ENCODE measurements at regions not wholly inside any gene's neighbourhood (a gene's known extent, or its start where the extent isn't known, plus 50 kb on each side); places are given as distances from the start of the nearest gene placed in this dataset.
"Not testable (repeated sequence)": the region's sequence is repeated elsewhere in the genome, so short reads cannot be mapped to it uniquely, and the experiment has no call there.

- DNase-seq = no peak
These were observed 817.8 kb upstream of the NECTIN3 start for GRCh38 chr3:110253794-110254193.

GRCh38 chr3:110254591-110254990 is 817.0 kb upstream of the NECTIN3 start:
- no peak for DNase-seq

- no peak for DNase-seq
These were observed 810.5 kb upstream of the NECTIN3 start for GRCh38 chr3:110261141-110261540.

- no peak for DNase-seq
These were observed 808.7 kb upstream of the NECTIN3 start for GRCh38 chr3:110262896-110263295.

DNA sequence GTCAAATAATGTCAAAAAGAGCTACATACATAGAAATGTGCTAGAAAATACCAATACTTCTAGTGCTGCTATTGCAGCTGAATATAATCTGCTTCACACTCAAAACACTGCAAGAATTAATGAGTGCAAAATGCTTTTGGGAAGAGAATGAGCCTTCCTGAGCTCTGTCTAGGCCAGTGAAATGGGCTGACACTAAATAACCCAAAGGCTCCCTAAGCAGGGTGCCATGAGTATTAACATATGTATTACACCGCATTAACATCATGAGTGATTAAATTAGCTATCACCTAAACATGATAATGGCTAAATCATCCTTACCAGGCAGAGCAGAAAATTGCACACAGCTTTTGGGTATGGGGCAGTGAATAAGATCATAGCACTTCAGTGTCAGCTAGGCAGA is 806.3 kb upstream of the NECTIN3 start:
- no peak for DNase-seq

DNA sequence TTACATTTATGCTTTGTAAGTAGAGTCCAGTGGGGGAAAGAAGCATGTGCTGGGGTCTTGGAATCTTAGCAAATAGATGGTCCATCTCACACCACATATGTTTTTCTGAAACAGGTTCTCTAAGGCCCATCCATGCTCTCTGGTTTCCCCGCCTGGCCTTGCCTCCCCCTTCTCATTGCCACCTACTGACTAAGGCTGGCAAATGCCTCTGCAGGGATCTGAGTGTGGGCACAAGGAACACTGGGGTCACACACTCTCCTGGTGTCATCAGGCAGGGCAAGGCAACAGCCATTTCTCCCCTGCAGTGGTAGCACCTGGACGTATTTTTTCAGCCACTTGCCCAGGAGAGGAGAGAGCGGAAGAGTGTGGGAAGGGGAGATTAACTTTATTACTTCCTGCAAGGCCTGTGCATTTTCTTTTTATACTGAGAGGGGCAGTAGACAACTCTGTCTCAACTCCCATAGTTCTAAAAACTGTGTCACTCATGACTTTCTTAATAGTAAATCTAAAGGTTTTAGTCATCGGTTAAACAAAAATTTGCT is 804.2 kb upstream of the NECTIN3 start:
- no peak for DNase-seq

DNA sequence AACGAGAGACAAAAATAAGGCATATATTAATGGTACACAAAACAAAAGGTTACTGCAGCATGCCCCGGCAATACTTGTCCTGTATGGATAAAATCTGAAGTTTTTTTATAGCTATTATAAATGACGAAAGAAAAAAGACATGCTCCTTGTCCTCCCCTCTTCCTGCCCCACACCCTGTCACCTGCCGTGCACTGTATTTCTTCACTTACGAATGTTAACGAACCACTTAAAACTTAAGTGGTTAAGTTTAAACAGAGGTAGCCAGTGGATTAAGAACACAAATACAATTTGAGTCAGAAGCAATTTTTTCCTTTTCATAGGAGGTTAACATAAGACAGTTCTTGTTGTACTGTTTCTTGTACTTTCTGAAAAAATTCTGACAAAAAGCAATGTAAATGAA is 799.1 kb upstream of the NECTIN3 start:
- DNase-seq = no peak

DNA sequence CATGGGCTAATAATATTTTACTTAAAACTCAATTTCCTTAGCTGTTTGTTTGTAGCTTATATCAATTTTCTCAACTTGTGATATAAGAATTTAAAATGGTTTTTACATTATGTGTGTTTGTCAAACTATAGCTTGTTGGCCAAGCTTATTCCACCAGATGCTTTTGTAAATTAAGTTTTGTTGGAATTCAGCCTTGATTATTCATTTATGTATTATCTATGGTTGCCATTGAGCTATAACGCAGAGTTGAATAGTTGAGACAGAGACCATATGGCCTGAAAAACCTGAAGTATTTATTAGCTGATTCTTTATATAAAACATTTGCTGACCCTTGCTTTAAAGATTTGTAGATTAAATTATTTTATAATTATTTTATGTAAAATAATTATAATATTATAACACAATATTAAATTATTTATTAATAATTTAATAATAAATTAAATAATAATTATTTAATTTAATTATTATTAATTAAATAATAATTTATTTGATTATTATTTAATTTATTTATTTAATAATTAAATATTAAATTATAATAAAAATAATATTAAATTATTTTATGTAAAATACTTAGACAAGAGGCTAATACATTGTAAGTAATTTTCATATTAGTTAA is 779.6 kb upstream of the NECTIN3 start:
- DNase-seq = no peak

DNA sequence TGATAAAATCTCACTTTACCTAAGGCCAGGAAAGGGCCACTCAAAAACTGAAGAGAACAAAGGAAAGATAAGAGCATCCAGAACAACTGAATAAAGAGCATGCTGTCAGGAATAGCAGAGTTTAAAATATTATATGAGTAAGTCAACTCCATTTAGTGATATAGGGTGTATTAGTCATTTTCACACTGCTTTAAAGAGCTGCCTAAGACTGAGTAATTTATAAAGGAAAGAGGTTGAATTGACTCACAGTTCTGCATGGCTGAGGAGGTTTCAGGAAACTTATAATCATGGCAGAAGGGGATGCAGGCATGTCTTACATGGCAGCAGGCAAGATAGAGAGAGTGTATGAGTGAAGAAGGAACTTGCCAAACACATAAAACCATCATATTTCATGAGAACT is 778.0 kb upstream of the NECTIN3 start:
- DNase-seq = no peak

- no peak for DNase-seq
These were observed 774.7 kb upstream of the NECTIN3 start for GRCh38 chr3:110296885-110297284.

DNA sequence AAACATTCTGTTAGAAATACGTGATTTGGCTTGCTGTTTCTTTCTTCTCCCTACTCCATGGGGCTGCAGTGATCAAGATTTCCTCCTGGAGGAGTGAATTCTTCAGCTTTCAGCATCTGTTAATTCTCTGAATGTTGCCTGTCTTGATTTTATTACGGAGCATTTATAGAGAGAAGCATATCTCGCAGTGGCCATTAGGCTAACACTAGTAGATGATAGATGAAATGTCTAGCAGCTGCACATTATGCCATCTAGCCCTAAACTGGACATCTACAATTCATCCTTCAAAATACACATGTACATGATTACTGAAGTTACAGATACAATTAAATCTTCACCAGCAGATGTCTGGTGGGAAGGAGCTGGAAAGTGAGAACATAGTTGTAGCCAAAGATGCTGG is 769.8 kb upstream of the NECTIN3 start:
- no peak for DNase-seq

DNA sequence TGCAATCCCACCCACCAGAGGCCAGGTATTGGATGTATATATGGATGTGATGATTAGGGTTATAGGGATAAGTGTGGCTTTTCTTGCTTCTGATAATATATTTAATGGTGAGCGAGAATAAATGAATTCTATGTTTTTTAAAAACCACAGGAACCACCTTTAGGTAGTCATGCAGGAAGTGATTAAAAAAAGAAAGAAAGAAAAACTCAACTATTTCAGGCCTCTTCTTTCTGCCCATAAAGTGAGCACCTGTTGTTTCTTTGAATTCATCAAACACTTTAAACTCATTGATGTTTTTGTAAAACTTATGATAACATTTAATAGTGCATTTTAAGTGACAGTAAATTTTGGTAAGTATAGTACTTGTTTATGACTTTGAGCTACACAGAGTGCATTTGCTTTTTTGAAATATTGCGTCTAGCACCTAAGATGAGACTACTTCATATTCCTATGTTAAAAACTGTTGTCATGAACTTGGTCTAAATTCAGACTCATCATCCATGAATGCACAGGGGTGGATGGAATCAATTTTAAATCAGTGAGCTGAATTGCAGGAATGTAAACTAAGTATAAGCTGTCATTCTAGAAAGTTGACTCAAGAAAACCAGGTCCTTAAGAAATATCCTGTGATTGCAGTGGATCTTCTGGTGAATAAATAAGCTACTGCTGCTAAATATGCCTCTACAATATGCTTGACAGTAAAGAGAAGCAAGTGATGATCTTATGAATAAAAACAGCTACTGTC is 764.4 kb upstream of the NECTIN3 start:
- no peak for DNase-seq

DNA sequence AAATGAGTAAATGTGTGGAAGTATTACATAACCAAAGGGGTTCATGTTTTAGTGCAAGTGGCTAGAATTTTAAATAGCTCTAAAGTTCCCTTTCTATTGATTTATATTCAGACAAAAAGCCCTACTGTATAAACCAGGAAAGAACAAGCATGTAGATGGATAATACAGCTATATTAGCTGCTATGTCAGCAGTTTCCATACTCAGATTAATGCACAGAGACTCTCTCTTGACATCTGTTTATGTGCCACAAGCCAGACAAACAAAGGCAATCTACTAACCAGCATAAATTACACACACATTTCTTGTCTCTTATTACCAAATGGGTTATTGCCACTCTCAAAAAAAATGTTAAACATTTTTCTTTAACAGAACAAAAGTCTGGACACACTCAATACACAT is 760.1 kb upstream of the NECTIN3 start:
- no peak for DNase-seq

- DNase-seq = peak; percentile 36 to 73
These were observed 757.0 kb upstream of the NECTIN3 start for GRCh38 chr3:110314512-110315114.

- no peak for DNase-seq
These were observed 753.5 kb upstream of the NECTIN3 start for GRCh38 chr3:110318108-110318507.

GRCh38 chr3:110323349-110323748 is 748.3 kb upstream of the NECTIN3 start:
- DNase-seq = no peak

- no peak for DNase-seq
These were observed 747.4 kb upstream of the NECTIN3 start for GRCh38 chr3:110324171-110324705.

GRCh38 chr3:110327870-110328269 is 743.7 kb upstream of the NECTIN3 start:
- DNase-seq = no peak

- DNase-seq = not testable (repeated sequence)
These were observed 740.1 kb upstream of the NECTIN3 start for GRCh38 chr3:110331562-110331961.

DNA sequence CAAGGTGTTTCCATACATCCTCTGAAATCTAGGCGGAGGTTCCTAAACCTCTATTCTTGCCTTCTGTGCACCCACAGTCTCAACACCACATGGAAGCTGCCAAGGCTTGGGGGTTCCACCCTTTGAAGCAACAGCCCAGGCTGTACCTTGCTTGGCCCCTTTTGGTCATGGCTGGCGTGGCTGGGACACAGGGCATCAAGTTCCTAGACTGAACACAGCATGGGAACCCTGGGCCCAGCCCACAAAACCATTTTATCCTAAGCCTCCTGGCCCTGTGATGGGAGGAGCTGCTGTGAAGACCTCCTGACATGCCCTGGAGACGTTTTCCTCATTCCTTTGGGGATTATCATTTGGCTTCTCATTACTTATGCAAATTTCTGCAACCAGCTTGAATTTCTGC is 739.0 kb upstream of the NECTIN3 start:
- no peak for DNase-seq

GRCh38 chr3:110341047-110341446 is 730.6 kb upstream of the NECTIN3 start:
- no peak for DNase-seq

- DNase-seq = no peak
These were observed 728.2 kb upstream of the NECTIN3 start for GRCh38 chr3:110343376-110343775.

DNA sequence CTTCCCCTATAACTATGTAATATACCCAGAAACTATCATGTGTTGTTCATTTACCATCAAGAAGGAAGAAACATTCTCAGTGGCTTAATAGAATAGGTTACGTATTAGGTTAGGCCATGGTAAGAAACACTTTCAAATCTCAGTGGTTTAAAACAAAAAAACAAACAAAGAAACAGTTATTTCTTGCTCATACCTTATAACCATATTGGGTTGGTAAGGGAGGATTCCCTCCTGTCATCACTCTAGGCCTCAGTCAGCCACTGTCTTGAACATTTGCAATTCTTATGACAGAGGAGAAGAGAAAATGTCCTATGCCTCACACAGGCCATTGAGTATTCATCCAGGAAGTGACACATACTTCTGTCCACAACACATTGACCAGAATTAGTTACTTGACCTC is 727.7 kb upstream of the NECTIN3 start:
- no peak for DNase-seq

GRCh38 chr3:110344487-110344886 is 727.1 kb upstream of the NECTIN3 start:
- DNase-seq = no peak

All from CD4-positive, alpha-beta T cell treated with Interleukin-1 beta for 1 hour (primary cell).